NCI-H2107 treated with DMSO at 0.1 percent for 48 hours (cell line): ENCODE measurements at regions not wholly inside any gene's neighbourhood (a gene's known extent, or its start where the extent isn't known, plus 50 kb on each side); places are given as distances from the start of the nearest gene placed in this dataset.

Experiments
- DNase-seq: peaks from one replicate; lab custom pipeline; 2025; ENCODE audit not compliant: unreplicated experiment; lab: John Stamatoyannopoulos, UW

GRCh38 chr18:2395427-2396161, 175.7 kb downstream of the METTL4 start:
- no peak for DNase-seq

- no peak for DNase-seq
Measured at GRCh38 chr18:2396162-2396505, 175.2 kb downstream of the METTL4 start.

GRCh38 chr18:2400701-2401196, 170.6 kb downstream of the METTL4 start:
- no peak for DNase-seq

- no peak for DNase-seq
Measured at GRCh38 chr18:2402084-2402483, 169.2 kb downstream of the METTL4 start.

GRCh38 chr18:2406544-2406943, 164.8 kb downstream of the METTL4 start:
- DNase-seq = no peak

GRCh38 chr18:2407961-2408360, 163.3 kb downstream of the METTL4 start:
- no peak for DNase-seq

- DNase-seq = no peak
Measured at GRCh38 chr18:2409906-2410305, 161.4 kb downstream of the METTL4 start.

GRCh38 chr18:2410688-2411087, 160.6 kb downstream of the METTL4 start:
- no peak for DNase-seq

GRCh38 chr18:2411381-2411960, 159.8 kb downstream of the METTL4 start:
- no peak for DNase-seq

GRCh38 chr18:2412281-2412680, 159.0 kb downstream of the METTL4 start:
- no peak for DNase-seq

- no peak for DNase-seq
Measured at GRCh38 chr18:2412996-2413751, 158.1 kb downstream of the METTL4 start.

GRCh38 chr18:2414235-2414634, 157.1 kb downstream of the METTL4 start:
- no peak for DNase-seq

- DNase-seq = no peak
Measured at GRCh38 chr18:2415656-2416055, 155.6 kb downstream of the METTL4 start.

GRCh38 chr18:2417861-2418610, 153.3 kb downstream of the METTL4 start:
- no peak for DNase-seq

- no peak for DNase-seq
Measured at GRCh38 chr18:2420367-2420766, 150.9 kb downstream of the METTL4 start.

GRCh38 chr18:2423761-2424160, 147.5 kb downstream of the METTL4 start:
- no peak for DNase-seq

- no peak for DNase-seq
Measured at GRCh38 chr18:2424420-2424819, 146.9 kb downstream of the METTL4 start.

- no peak for DNase-seq
Measured at GRCh38 chr18:2425426-2426317, 145.6 kb downstream of the METTL4 start.

- no peak for DNase-seq
Measured at GRCh38 chr18:2430191-2430590, 141.1 kb downstream of the METTL4 start.

GRCh38 chr18:2431806-2432205, 139.5 kb downstream of the METTL4 start:
- DNase-seq = no peak
